ENCODE measurements at regions not wholly inside any gene's neighbourhood (a gene's known extent, or its start where the extent isn't known, plus 50 kb on each side); places are given as distances from the start of the nearest gene placed in this dataset.

GRCh38 chr3:18295171-18295920 is 129.8 kb downstream of the SATB1 start:
- no peaks in the 10 kb centered on the region for H3K9me3 ChIP-seq (ENCODE audit: control insufficient read depth, insufficient read depth, low read length)
- no peaks in the 10 kb centered on the region for H3K36me3 ChIP-seq (ENCODE audit: insufficient read depth, low read length)
- peaks cover 4% of the 10 kb centered on the region; the same call in 1 of the 2 replicates for H3K4me1 ChIP-seq (ENCODE audit: insufficient read depth, low read length)
- no peak overlapping the region for H3K9ac ChIP-seq (ENCODE audit: low read depth, low read length)

- Histone ChIP-seq H3K36me3 (ENCODE audit: insufficient read depth, low read length) (no peaks in the 10 kb centered on the region), H3K9me3 (ENCODE audit: control insufficient read depth, insufficient read depth, low read length) (no peaks in the 10 kb centered on the region), H3K9ac (ENCODE audit: low read depth, low read length) (no peak overlapping the region), H3K4me1 (ENCODE audit: insufficient read depth, low read length) (peaks cover 4% of the 10 kb centered on the region; the same call in 1 of the 2 replicates)
Measured at GRCh38 chr3:18290157-18290556, 135.0 kb downstream of the SATB1 start.

GRCh38 chr3:18288243-18288642 is 136.9 kb downstream of the SATB1 start:
- Histone ChIP-seq H3K36me3 (ENCODE audit: insufficient read depth, low read length) (no peaks in the 10 kb centered on the region), H3K9ac (ENCODE audit: low read depth, low read length) (no peak overlapping the region), H3K9me3 (ENCODE audit: control insufficient read depth, insufficient read depth, low read length) (no peaks in the 10 kb centered on the region), H3K4me1 (ENCODE audit: insufficient read depth, low read length) (no peaks in the 10 kb centered on the region)

- Histone ChIP-seq H3K9ac (ENCODE audit: low read depth, low read length) (no peak overlapping the region), H3K4me1 (ENCODE audit: insufficient read depth, low read length) (no peaks in the 10 kb centered on the region), H3K36me3 (ENCODE audit: insufficient read depth, low read length) (no peaks in the 10 kb centered on the region), H3K9me3 (ENCODE audit: control insufficient read depth, insufficient read depth, low read length) (no peaks in the 10 kb centered on the region)
Measured at GRCh38 chr3:18284716-18285115, 140.4 kb downstream of the SATB1 start.

- Histone ChIP-seq H3K9me3 (ENCODE audit: control insufficient read depth, insufficient read depth, low read length) (no peaks in the 10 kb centered on the region), H3K9ac (ENCODE audit: low read depth, low read length) (no peak overlapping the region), H3K36me3 (ENCODE audit: insufficient read depth, low read length) (no peaks in the 10 kb centered on the region), H3K4me1 (ENCODE audit: insufficient read depth, low read length) (no peaks in the 10 kb centered on the region)
Measured at GRCh38 chr3:18283680-18284079, 141.5 kb downstream of the SATB1 start.

GRCh38 chr3:18282507-18282906 is 142.6 kb downstream of the SATB1 start:
- Histone ChIP-seq H3K9me3 (ENCODE audit: control insufficient read depth, insufficient read depth, low read length) (no peaks in the 10 kb centered on the region), H3K9ac (ENCODE audit: low read depth, low read length) (no peak overlapping the region), H3K4me1 (ENCODE audit: insufficient read depth, low read length) (no peaks in the 10 kb centered on the region), H3K36me3 (ENCODE audit: insufficient read depth, low read length) (no peaks in the 10 kb centered on the region)

- no peaks in the 10 kb centered on the region for H3K4me1 ChIP-seq (ENCODE audit: insufficient read depth, low read length)
- H3K36me3 ChIP-seq (ENCODE audit: insufficient read depth, low read length) = no peaks in the 10 kb centered on the region
- H3K9me3 ChIP-seq (ENCODE audit: control insufficient read depth, insufficient read depth, low read length) = no peaks in the 10 kb centered on the region
- H3K9ac ChIP-seq (ENCODE audit: low read depth, low read length) = no peak overlapping the region
Measured at GRCh38 chr3:18279226-18279737, 145.9 kb downstream of the SATB1 start.

- no peaks in the 10 kb centered on the region for H3K4me1 ChIP-seq (ENCODE audit: insufficient read depth, low read length)
- H3K9ac ChIP-seq (ENCODE audit: low read depth, low read length) = no peak overlapping the region
- H3K9me3 ChIP-seq (ENCODE audit: control insufficient read depth, insufficient read depth, low read length) = no peaks in the 10 kb centered on the region
- H3K36me3 ChIP-seq (ENCODE audit: insufficient read depth, low read length) = no peaks in the 10 kb centered on the region
Measured at GRCh38 chr3:18264853-18265252, 160.3 kb downstream of the SATB1 start.

- no peak overlapping the region for H3K9ac ChIP-seq (ENCODE audit: low read depth, low read length)
- H3K36me3 ChIP-seq (ENCODE audit: insufficient read depth, low read length) = no peaks in the 10 kb centered on the region
- no peaks in the 10 kb centered on the region for H3K4me1 ChIP-seq (ENCODE audit: insufficient read depth, low read length)
- no peaks in the 10 kb centered on the region for H3K9me3 ChIP-seq (ENCODE audit: control insufficient read depth, insufficient read depth, low read length)
Measured at GRCh38 chr3:18264361-18264760, 160.8 kb downstream of the SATB1 start.

- H3K9ac ChIP-seq (ENCODE audit: low read depth, low read length) = no peak overlapping the region
- no peaks in the 10 kb centered on the region for H3K9me3 ChIP-seq (ENCODE audit: control insufficient read depth, insufficient read depth, low read length)
- no peaks in the 10 kb centered on the region for H3K36me3 ChIP-seq (ENCODE audit: insufficient read depth, low read length)
- H3K4me1 ChIP-seq (ENCODE audit: insufficient read depth, low read length) = no peaks in the 10 kb centered on the region
Measured at GRCh38 chr3:18258492-18258891, 166.6 kb downstream of the SATB1 start.

- peaks cover 5% of the 10 kb centered on the region; the same call in 1 of the 2 replicates for H3K4me1 ChIP-seq (ENCODE audit: insufficient read depth, low read length)
- H3K9me3 ChIP-seq (ENCODE audit: control insufficient read depth, insufficient read depth, low read length) = no peaks in the 10 kb centered on the region
- H3K36me3 ChIP-seq (ENCODE audit: insufficient read depth, low read length) = no peaks in the 10 kb centered on the region
- H3K9ac ChIP-seq (ENCODE audit: low read depth, low read length) = no peak overlapping the region
Measured at GRCh38 chr3:18252578-18252977, 172.6 kb downstream of the SATB1 start.

GRCh38 chr3:18250991-18251390 is 174.1 kb downstream of the SATB1 start:
- H3K9ac ChIP-seq (ENCODE audit: low read depth, low read length) = no peak overlapping the region
- H3K36me3 ChIP-seq (ENCODE audit: insufficient read depth, low read length) = no peaks in the 10 kb centered on the region

GRCh38 chr3:18249126-18249525 is 176.0 kb downstream of the SATB1 start:
- Histone ChIP-seq H3K36me3 (ENCODE audit: insufficient read depth, low read length) (no peaks in the 10 kb centered on the region), H3K4me1 (ENCODE audit: insufficient read depth, low read length) (peaks cover 8% of the 10 kb centered on the region; the same call in 1 of the 2 replicates), H3K9ac (ENCODE audit: low read depth, low read length) (no peak overlapping the region), H3K9me3 (ENCODE audit: control insufficient read depth, insufficient read depth, low read length) (no peaks in the 10 kb centered on the region)

More at GRCh38 chr3:18250991-18251390, 174.1 kb downstream of the SATB1 start:
- H3K4me1 ChIP-seq (ENCODE audit: insufficient read depth, low read length) = peaks cover 8% of the 10 kb centered on the region; the same call in 1 of the 2 replicates
- no peaks in the 10 kb centered on the region for H3K9me3 ChIP-seq (ENCODE audit: control insufficient read depth, insufficient read depth, low read length)

GRCh38 chr3:18247776-18248310 is 177.3 kb downstream of the SATB1 start:
- Histone ChIP-seq H3K4me1 (ENCODE audit: insufficient read depth, low read length) (peaks cover 8% of the 10 kb centered on the region; the same call in 1 of the 2 replicates), H3K9me3 (ENCODE audit: control insufficient read depth, insufficient read depth, low read length) (no peaks in the 10 kb centered on the region), H3K9ac (ENCODE audit: low read depth, low read length) (no peak overlapping the region), H3K36me3 (ENCODE audit: insufficient read depth, low read length) (no peaks in the 10 kb centered on the region)

- H3K9me3 ChIP-seq (ENCODE audit: control insufficient read depth, insufficient read depth, low read length) = no peaks in the 10 kb centered on the region
- H3K4me1 ChIP-seq (ENCODE audit: insufficient read depth, low read length) = peaks cover 8% of the 10 kb centered on the region; the same call in 1 of the 2 replicates
- no peak overlapping the region for H3K9ac ChIP-seq (ENCODE audit: low read depth, low read length)
- H3K36me3 ChIP-seq (ENCODE audit: insufficient read depth, low read length) = no peaks in the 10 kb centered on the region
Measured at GRCh38 chr3:18247139-18247695, 177.9 kb downstream of the SATB1 start.
